GM19372 (cell line): ENCODE measurements at regions not wholly inside any gene's neighbourhood (a gene's known extent, or its start where the extent isn't known, plus 50 kb on each side); places are given as distances from the start of the nearest gene placed in this dataset.

Experiments used
- ATAC-seq: cut with Tn5 transposase; IDR thresholded peaks from one replicate; pipeline ENCODE4 v1.9.1; 2021; ENCODE audit warnings: mild to moderate bottlenecking, low read depth, moderate library complexity; ENCODE audit not compliant: unreplicated experiment

DNA sequence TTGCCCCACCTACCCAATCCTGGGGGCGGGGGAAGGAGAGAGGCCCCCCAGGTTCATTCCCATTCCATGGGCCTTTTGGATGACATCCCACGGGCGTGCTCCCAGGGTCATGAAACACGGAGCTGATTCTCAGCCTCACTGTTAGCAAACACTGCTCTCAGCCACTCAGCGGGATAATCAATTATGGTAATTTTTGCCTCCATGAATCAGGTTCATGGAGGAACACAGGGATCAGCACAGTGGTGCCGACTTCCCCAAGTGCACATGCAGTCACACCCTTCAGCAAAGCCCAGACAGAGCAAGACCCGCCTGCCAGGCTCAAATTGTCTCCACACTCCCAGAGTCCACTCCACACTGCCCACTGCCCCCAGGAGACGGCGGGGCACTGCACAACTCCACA, 164.6 kb downstream of the ENGASE start:
- ATAC-seq: no peak

DNA sequence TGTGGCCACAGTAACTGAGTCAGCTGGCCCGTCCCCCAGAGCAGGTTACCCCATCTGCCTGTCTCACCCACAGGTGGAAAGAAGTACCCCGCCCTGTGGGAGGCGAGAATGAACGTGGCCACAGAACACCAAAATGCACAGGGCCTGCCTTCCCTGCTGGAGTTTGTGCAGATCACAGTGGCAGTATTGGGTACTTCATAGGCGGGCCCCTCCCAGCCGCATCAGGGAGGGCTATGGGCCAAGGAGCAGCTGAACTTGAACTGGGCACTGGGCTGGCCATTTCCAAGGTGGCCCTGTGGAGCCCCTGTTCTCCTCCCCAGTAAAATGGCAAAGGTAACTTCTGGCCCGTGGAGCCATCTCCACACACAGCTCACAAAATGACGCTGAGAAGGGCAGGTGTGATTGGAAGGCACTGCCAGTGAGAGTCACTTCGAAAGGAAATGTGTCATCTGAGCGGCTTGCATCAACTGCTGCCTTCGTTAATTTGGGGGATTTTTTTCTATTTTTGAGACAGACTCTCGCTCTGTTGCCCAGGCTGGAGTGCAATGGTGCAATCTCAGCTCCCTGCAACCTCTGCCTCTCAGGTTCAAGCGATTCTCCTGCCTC, 162.9 kb downstream of the ENGASE start:
- ATAC-seq: no peak

DNA sequence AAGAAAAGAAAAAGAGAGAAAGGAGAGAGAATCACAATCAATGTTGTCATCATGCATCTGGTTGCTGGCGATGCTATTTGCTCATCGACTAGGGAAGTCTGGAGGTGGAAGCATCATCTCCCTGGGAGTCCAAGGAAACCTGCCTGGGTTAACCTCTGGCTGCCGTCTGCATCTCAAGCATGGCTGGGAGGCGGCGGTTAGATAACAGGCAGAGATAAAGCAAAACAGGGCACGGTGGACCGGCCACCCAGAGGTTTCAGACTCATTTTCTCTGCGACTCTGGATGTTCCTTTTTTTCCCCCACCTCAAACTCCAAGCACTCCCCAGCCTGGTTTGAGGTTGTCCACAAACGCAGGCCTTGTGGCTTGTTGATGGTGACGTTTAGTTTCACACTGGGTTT, 161.2 kb downstream of the ENGASE start:
- ATAC-seq: no peak

DNA sequence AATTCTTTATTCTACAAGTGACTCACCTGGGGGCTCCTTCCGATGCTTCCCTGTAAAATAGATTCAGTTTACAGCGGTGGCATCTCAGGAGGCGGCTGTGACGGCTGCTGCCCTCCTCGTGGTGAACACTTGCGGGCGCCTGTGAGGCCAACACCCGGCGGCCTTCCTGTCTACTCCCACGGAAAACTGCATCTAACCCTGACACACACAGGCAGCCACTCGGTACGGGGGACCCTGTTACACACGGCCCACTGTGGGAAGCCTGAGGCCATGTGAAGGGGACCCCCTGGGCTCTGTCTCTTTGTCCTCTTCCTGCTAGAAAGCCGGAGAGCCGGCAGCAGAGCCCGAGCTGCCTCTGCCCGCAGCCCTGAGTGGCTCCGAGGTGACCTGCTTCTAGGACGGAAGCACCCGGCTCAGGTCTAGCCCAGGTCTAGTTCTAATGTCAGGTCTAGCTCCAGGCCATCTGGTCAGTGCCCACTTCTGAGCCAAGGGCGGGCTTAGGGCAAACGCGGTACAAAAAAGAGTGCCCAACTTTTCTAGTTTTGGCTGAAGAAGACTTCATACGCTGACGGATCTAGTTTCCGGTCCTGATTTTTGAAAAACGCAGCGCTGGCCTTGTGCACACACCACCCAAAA, 159.4 kb downstream of the ENGASE start:
- no peak for ATAC-seq

DNA sequence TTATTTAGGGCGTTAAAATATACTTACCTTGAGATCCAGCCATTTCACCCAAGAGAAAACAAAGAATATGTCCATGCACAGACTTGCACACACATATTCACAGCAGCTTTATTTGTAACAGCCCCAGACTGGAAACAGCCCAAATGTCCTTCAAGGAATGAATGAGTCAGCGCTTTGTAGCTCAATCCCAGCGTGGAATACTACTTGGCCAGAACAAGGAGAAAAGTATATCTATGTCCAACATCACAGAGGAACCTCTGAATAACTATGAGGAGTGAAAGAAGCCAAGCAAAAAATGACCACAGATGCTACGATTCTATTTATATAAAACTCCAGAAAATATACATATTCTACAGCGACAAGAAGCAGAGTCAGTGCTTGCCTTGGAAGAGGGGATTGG, 158.3 kb downstream of the ENGASE start:
- ATAC-seq: no peak

DNA sequence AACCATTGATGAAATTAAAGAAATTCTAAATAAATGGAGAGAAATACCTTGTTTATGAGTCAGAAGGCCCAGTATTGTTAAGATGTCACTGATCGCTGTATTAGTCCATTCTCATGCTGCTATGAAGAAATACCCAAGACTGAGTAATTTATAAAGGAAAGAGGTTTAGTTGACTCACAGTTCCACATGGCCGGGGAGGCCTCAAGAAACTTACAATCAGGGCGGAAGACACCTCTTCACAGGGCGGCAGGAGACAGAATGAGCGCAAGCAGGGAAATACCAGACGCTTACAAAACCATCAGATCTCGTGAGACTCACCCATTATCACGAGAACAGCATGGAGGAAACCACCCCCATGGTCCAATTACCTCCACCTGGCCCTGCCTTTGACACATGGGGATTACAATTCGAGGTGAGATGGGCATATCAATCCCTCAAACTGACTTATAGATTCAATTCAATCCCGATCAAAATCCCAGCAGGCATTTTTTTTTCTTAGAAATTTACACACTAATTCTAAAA, 157.2 kb downstream of the ENGASE start:
- ATAC-seq: no peak

DNA sequence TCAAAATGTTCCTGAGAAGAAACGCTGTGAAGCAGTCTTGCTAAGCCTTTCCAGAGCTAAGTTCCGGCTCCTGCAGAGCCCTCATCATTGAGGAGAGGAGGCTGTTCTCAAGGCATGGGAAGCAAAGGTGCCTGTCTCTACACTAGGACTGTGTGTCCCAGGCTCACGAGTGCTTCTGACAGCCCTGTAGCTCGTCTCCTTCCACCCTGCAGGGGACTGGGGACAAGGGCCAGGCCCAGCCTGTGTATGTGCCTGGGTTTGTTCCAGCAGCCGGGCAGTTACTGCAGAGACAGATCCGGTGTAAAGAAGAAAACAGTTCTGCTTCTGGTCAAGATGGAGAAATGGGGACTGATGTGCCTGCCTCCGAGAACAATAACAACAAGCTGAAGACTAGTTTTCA, 156.0 kb downstream of the ENGASE start:
- ATAC-seq: no peak

DNA sequence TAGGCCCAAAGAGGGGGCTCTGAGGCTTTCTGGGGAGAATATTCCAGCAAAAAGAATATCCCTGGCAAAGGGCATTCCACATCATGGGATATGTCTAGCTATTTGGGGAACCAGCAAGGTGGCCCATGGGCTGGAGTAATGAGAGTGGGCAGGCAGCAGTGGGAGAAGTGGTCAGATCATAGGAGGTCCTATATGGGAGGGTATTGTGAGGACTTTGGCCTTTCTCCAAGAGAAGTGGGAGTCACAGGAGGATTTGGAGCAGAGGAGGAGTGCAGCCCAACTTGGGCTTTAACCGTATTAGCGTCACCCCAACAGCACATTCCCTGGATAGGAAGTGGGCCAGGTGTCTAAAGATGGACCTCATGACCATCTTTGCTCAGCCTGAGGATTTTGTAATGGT, 151.4 kb downstream of the ENGASE start:
- ATAC-seq: no peak

DNA sequence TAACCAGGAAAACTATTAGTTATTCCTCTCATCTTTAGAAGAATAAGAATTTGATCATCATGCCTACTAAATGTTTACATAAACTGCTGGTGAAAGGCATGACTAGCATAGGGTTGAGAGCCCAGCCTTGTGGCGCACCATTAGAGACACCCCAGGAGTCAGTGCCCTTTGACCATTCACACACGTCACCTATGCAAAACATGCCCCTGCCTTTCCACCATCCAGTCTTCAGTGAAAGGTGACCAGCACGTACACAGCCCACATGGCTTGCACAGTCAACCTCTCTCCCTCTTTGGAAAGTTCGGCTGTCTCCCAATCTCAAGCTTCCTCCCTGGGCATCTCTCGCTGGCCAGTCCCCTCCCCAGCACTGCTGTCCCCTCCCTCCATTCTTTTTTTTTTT, 150.3 kb downstream of the ENGASE start:
- ATAC-seq: no peak

DNA sequence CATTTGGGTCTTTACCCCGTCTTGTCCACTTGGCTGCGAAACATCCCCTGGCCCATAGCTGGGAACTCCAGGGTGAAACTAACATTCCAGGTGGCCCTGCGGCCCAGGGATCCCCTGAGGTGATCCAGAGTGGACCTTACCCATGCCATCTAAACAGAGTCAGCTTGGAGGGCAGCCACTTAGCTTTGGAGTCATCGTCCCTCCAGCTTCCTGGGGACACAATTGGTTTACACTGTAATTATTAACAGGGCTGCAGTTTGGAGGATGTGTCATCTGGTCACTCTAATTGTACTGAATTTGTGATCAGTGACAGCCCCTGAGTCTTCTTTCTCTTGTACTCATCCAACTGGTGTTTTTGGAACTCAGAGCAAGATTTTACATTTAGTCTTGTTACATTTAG, 149.9 kb downstream of the ENGASE start:
- ATAC-seq: no peak

DNA sequence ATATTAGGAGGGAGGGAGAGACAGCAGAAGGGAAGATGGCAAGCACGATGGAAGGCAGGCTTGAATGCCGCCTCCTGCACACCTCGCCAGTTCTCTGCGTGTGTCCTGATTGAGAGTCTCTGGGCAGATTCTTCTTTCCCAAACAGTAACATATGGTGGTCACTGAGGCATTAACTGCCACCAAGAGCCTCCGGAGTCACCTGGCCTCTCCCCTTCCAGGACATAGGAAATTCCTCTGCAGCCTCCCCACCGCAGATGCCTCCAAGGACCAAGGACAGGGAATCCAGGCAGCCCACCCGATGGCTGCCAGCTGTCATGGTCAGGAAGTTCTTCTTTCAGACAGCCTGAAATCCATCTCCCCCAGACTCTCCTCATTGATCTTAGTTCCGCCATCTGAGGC, 149.3 kb downstream of the ENGASE start:
- no peak for ATAC-seq

DNA sequence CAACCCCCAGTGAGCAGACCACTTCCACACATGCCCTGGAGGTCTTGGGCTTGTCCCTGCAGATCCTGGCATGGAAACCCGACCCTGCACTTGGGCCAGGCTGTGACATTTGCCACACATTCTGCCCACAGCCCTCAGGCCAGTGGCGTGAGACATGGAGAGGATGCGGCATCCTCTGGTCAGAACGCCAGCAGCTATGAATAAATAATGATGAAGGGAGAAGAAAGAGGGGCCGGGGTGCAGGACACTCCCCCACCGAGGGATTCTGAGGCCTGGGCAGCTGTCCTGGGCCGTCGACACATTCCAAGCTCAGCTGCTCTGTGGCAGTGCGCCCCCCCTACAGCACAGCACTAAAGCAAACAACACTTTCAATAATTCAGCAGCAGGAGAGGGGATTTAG, 148.8 kb downstream of the ENGASE start:
- no peak for ATAC-seq

DNA sequence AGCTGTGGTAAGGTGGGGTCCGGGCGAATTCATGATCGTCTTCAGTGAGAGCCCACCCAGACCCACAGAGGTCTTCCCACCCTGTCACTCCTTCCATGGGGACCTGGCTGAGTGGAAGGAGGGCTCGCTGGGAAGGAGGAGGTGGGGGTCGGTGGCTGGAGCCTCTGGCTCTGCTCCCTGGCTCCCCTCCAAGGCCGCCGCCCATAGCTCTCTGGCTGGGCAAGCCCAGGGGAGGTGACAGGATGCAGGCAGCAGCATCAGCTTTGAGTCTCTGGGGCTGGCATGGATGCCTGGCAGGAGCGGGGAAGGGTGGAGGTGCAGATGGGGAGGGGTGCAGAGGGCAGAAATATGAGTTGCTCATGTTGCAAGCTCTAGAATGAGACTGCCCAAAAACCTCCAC, 147.0 kb downstream of the ENGASE start:
- no peak for ATAC-seq

DNA sequence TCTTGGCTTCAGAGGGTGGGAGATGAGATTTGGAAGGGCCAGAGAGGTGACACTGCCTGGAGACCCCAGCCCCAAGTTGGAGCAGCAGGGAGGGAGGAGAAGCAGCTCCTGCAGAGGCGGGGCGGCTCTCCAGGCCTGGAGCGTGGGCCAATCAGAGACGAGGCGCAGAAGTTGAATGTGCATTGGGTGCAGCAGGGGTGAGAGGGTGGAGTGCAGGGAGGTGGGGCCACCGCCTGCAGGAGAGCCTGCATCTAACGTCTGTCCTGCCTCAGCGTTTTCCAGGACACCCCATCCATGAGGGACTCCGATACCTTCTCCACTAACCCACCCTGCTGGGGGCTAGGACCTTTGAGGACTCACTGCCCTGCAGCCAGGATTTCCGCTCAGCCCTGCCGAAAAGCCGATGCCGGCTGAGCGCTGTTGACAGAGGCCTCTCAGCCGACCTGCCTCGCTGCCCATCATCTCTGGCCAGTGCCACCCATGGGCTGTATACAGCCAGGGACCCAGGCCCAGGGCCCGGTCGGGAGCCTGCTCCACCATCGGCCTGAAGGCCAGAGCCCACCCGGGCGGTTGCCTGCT, 146.2 kb downstream of the ENGASE start:
- no peak for ATAC-seq

DNA sequence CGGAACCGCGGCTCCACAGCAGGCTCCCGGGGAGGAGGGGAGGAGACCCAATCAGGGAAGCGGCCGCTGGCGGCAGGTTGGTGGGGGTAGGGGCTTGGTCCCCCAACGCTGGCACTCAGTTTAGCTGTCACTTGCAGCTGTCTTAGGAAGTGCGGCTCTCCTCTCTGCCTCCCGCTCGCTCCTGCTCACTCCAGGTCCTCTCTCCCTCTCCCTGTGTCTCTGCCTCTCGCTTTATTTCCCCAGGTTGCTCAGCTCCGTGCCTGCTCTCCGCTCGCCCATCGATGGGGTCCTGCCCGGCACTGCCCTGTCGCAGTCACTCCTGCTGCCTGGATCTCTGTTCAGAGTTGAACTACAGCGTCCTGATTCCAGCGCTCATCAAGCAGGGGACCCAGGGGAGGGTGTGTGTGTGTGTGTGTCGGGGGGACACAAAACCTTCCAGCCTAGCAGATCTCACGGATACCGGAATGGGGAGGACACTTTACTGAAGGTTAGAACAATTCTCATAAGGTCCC, 145.6 kb downstream of the ENGASE start:
- no peak for ATAC-seq

DNA sequence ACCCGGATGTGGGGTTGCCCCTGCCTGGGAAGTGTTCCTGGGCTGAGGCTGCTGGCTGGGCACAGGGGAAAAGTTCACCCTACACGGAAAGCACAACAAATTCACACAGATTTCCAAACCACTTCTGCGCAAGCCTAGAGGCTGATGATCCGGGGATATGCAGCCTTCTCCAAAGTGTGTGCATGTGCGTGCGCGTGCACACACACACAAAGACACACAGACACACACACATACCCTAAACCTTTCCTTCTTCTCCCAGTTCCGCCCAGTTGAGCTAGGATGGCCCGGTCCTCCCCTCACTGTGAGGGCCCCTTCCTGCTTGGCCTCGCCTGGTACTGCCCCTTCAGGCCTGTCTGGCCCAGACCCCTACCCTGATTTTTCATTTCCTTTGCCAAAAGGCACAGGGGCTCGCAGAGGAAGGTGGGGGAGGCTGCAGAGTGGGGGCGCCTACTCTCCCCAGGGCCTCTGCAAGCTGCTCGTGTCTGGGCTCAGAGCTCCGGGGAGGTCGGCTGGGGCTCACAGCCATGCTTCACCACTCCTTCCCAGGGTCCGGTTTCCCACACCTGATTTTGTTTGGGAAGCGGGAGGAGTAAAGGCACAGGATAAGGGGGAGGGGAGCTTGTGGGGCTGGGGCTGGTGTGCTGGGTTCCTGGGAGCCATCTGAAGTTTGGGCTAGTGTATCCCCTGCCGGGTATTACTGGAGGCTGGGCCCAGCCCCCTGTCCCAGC, 144.7 kb downstream of the ENGASE start:
- no peak for ATAC-seq

DNA sequence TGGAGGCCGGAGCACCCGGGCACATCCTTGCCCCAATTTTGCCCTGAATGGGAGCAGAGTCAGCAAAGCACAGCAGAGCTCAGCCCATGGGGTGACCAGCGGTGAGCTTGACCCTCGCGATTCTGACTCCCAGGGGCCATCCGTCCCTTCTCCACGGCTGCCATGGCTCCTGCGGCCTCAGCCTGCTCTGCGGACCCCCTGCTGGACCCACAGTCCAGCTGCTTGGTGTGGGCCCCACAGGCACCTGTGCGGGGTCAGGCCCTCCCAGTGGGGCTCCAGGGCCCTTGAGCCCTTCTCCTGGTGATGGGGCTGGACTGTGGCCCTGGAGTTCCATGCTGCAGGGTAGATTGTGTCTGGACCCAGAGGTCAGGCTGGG, 144.2 kb downstream of the ENGASE start:
- no peak for ATAC-seq

DNA sequence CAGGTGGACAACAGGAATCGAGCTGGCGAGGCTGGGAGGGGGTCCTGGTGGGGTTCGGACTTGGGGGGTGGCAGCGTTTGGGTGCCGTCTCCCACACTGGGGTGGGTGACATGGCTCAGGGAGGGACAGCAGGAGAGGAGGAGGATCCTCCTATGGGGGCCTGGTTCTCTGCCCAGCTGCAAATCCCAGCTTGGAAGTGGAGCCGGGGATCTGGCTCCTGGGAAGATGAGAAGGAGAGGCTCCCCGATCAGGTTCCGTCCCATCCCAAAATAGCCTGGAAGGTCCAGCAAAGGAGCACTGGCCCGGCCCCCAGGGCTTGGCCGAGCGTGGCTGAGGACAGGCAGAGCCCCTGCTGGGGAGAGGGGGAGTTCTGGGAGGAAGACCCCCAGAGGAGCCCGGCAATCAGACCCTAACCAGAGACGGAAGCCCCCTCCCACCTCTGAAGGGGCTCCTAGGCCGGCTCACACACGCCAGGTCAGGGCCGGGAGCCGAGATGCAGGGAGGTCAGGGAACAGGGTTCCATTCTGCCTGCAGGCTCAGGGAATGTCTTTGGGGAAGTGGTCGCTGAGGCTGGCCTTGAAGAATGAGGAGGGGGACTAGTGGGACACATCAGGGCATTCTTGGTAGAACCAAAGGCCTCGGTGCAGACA, 143.7 kb downstream of the ENGASE start:
- ATAC-seq: no peak

DNA sequence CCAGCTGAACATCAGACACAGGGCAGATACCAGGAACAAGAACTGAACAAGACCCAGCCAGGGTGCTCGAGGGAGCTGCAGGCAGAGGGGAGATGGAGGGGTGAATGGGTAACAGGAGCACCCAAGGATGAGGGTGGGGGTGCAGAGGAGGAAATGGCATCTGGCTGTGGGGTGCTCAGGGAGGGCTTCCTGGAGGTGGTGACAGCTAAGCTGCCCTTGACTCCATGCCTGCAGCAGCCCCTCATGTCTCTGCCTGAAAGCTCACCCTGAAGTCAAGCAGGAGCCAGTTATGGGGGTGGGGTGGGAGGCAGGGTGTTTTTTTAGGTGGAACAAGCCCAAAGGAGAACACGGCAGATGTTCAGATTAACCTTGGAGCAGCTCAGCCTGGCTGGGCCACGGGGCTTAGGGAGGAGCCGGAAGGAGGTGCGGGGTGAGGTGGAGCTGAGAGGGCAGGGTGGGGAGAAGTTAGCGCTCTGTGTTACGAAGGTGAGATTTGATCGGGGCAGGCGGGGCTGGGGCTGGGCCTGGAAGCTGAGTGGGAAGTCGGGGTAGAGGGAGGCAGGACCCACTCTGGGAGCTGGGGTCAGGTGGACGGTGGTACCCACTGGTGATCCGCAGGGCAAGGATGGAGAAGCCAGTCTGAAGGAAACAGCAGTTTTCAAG, 143.0 kb downstream of the ENGASE start:
- no peak for ATAC-seq

DNA sequence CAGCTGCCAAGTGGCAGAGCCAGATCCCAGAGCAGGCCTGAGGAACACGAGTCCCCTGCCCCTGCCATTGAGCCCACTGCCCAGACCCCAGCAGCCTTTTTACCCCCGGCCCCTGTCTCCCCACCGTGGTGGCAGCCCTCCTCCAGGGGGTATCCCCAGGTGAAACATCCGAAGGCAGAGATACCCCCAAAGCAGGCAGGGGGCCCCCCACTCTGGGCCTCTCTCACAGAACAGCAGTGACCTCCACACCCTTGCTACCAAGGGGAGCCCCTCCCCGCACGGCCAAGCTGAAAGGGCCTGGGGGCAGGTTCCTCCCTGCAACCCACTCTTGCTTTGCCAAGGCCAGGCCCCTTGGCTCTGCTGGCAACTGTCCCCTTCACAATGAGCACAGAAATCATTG, 142.2 kb downstream of the ENGASE start:
- no peak for ATAC-seq
